Peyer's patch (tissue), 4 donors: ENCODE measurements at regions not wholly inside any gene's neighbourhood (a gene's known extent, or its start where the extent isn't known, plus 50 kb on each side); places are given as distances from the start of the nearest gene placed in this dataset.

Experiments used
- CTCF ChIP-seq, 6 experiments: fragments of 450-650 bp in 4 of 6; fragments of 200-600 bp in 2 of 6; sonication (generic) in 1 of 6; IDR thresholded peaks; one replicate each; pipeline ENCODE4 v1.5.1; 2017 to 2019; ENCODE audit warnings: antibody characterized with exemption in 6 of 6, mild to moderate bottlenecking in 3 of 6, moderate library complexity in 1 of 6
- POLR2A ChIP-seq, 2 donors: fragments of 450-650 bp; IDR thresholded peaks; one replicate each; pipeline ENCODE4 v1.5.1; 2017; ENCODE audit warnings: antibody characterized with exemption in 2 of 2, mild to moderate bottlenecking in 2 of 2, moderate library complexity in 2 of 2

GRCh38 chr19:28309070-28309469, 903.9 kb downstream of the UQCRFS1 start:
- TF ChIP-seq POLR2A (IDR thresholded peaks at IDR 0.05) (no peak), CTCF (IDR thresholded peaks at IDR 0.05) (no peak)
